ENCODE measurements at regions not wholly inside any gene's neighbourhood (a gene's known extent, or its start where the extent isn't known, plus 50 kb on each side); places are given as distances from the start of the nearest gene placed in this dataset.

- Histone ChIP-seq H3K36me3 (ENCODE audit: low read length) (no peaks in the 10 kb centered on the region), H3F3A (ENCODE audit: insufficient read depth) (no peaks in the 10 kb centered on the region), H2AFZ (ENCODE audit: low read depth, low read length, severe bottlenecking) (peak overlapping the region; percentile 64), H3K27me3 (ENCODE audit: low read length) (no peaks in the 10 kb centered on the region), H3K79me2 (ENCODE audit: insufficient read depth, low read length) (no peaks in the 10 kb centered on the region), H4K20me1 (ENCODE audit: low read depth, low read length) (no peaks in the 10 kb centered on the region), H3K9me3 (ENCODE audit: insufficient read depth, low read length) (no peaks in the 10 kb centered on the region), H3K4me3 (ENCODE audit: insufficient read depth, low read length, poor library complexity, severe bottlenecking) (no peak overlapping the region), H3K9ac (ENCODE audit: low read length) (no peak overlapping the region), H3K27ac (ENCODE audit: low read depth, low read length) (no peak overlapping the region), H3K4me2 (ENCODE audit: low read depth, low read length, poor library complexity, severe bottlenecking) (no peak overlapping the region), H3K9me2 (replicated peaks; ENCODE audit: insufficient read depth, low read length) (no peaks in the 10 kb centered on the region)
- TF ChIP-seq, protein P1, sequence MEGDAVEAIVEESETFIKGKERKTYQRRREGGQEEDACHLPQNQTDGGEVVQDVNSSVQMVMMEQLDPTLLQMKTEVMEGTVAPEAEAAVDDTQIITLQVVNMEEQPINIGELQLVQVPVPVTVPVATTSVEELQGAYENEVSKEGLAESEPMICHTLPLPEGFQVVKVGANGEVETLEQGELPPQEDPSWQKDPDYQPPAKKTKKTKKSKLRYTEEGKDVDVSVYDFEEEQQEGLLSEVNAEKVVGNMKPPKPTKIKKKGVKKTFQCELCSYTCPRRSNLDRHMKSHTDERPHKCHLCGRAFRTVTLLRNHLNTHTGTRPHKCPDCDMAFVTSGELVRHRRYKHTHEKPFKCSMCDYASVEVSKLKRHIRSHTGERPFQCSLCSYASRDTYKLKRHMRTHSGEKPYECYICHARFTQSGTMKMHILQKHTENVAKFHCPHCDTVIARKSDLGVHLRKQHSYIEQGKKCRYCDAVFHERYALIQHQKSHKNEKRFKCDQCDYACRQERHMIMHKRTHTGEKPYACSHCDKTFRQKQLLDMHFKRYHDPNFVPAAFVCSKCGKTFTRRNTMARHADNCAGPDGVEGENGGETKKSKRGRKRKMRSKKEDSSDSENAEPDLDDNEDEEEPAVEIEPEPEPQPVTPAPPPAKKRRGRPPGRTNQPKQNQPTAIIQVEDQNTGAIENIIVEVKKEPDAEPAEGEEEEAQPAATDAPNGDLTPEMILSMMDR (IDR thresholded peaks at IDR 0.05; ENCODE audit: insufficient read depth, low read length, poor library complexity, severe bottlenecking), result no peak
- no peak for TF ChIP-seq EZH2phosphoT487 (conservative IDR thresholded peaks at IDR 0.05; ENCODE audit: low read length)
Measured at GRCh38 chr4:136881666-136882065, 650.6 kb downstream of the PCDH18 start.

DNA sequence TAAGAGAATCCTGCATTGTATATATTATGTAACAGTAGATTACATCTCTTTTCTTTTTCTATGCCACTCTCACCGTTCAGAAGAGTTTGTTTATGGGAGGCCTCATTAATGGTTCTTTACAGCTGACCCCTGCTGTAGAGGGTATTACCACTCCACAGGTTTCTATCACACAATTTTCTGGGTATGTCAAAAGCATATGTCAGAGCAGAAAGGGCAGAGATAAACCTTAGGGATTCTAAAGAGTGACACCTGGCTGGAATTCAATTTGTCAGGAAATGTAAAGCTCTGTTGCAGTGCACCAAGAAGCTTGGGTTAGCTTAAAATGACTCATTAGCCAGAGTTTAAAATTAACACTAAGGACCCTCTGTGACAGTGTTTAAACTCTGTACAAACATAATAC lies 658.7 kb downstream of the PCDH18 start:
- H2AFZ ChIP-seq (ENCODE audit: low read depth, low read length, severe bottlenecking), result no peak overlapping the region
- no peak overlapping the region for H3K9ac ChIP-seq (ENCODE audit: low read length)
- no peak for TF ChIP-seq EZH2phosphoT487 (conservative IDR thresholded peaks at IDR 0.05; ENCODE audit: low read length)
- TF ChIP-seq, protein P1 (IDR thresholded peaks at IDR 0.05; ENCODE audit: insufficient read depth, low read length, poor library complexity, severe bottlenecking), result no peak
- no peak overlapping the region for H3K27ac ChIP-seq (ENCODE audit: low read depth, low read length)
- H3K79me2 ChIP-seq (ENCODE audit: insufficient read depth, low read length), result no peaks in the 10 kb centered on the region
- no peak overlapping the region for H3K4me3 ChIP-seq (ENCODE audit: insufficient read depth, low read length, poor library complexity, severe bottlenecking)
- H3F3A ChIP-seq (ENCODE audit: insufficient read depth), result no peaks in the 10 kb centered on the region
- no peaks in the 10 kb centered on the region for H3K9me3 ChIP-seq (ENCODE audit: insufficient read depth, low read length)
- no peak overlapping the region for H3K4me2 ChIP-seq (ENCODE audit: low read depth, low read length, poor library complexity, severe bottlenecking)
- no peaks in the 10 kb centered on the region for H3K9me2 ChIP-seq (replicated peaks; ENCODE audit: insufficient read depth, low read length)
- no peaks in the 10 kb centered on the region for H3K36me3 ChIP-seq (ENCODE audit: low read length)
- no peaks in the 10 kb centered on the region for H4K20me1 ChIP-seq (ENCODE audit: low read depth, low read length)
- H3K27me3 ChIP-seq (ENCODE audit: low read length), result no peaks in the 10 kb centered on the region

GRCh38 chr4:136867465-136867864 lies 664.8 kb downstream of the PCDH18 start:
- Histone ChIP-seq H3F3A (ENCODE audit: insufficient read depth) (no peaks in the 10 kb centered on the region), H3K9ac (ENCODE audit: low read length) (no peak overlapping the region), H3K27ac (ENCODE audit: low read depth, low read length) (no peak overlapping the region), H2AFZ (ENCODE audit: low read depth, low read length, severe bottlenecking) (no peak overlapping the region), H3K27me3 (ENCODE audit: low read length) (no peaks in the 10 kb centered on the region), H3K9me2 (replicated peaks; ENCODE audit: insufficient read depth, low read length) (no peaks in the 10 kb centered on the region), H4K20me1 (ENCODE audit: low read depth, low read length) (no peaks in the 10 kb centered on the region), H3K36me3 (ENCODE audit: low read length) (no peaks in the 10 kb centered on the region), H3K4me2 (ENCODE audit: low read depth, low read length, poor library complexity, severe bottlenecking) (no peak overlapping the region), H3K4me3 (ENCODE audit: insufficient read depth, low read length, poor library complexity, severe bottlenecking) (no peak overlapping the region), H3K79me2 (ENCODE audit: insufficient read depth, low read length) (no peaks in the 10 kb centered on the region), H3K9me3 (ENCODE audit: insufficient read depth, low read length) (no peaks in the 10 kb centered on the region)
- TF ChIP-seq EZH2phosphoT487 (conservative IDR thresholded peaks at IDR 0.05; ENCODE audit: low read length), result no peak
- TF ChIP-seq, protein P1 (IDR thresholded peaks at IDR 0.05; ENCODE audit: insufficient read depth, low read length, poor library complexity, severe bottlenecking), result no peak

Measured in SU-DHL-6 (cell line).